Fibroblast of skin of right biceps (primary cell): ENCODE measurements at regions not wholly inside any gene's neighbourhood (a gene's known extent, or its start where the extent isn't known, plus 50 kb on each side); places are given as distances from the start of the nearest gene placed in this dataset.
"Not testable (repeated sequence)": the region's sequence is repeated elsewhere in the genome, so short reads cannot be mapped to it uniquely, and the experiment has no call there.

Experiments used
- DNase-seq: peaks from one replicate; pipeline ENCODE4 v3.0.0-alpha.2; 2013

- no peak for DNase-seq
Observed at GRCh38 chr11:110347660-110348059, 51.2 kb upstream of the RDX start.

DNA sequence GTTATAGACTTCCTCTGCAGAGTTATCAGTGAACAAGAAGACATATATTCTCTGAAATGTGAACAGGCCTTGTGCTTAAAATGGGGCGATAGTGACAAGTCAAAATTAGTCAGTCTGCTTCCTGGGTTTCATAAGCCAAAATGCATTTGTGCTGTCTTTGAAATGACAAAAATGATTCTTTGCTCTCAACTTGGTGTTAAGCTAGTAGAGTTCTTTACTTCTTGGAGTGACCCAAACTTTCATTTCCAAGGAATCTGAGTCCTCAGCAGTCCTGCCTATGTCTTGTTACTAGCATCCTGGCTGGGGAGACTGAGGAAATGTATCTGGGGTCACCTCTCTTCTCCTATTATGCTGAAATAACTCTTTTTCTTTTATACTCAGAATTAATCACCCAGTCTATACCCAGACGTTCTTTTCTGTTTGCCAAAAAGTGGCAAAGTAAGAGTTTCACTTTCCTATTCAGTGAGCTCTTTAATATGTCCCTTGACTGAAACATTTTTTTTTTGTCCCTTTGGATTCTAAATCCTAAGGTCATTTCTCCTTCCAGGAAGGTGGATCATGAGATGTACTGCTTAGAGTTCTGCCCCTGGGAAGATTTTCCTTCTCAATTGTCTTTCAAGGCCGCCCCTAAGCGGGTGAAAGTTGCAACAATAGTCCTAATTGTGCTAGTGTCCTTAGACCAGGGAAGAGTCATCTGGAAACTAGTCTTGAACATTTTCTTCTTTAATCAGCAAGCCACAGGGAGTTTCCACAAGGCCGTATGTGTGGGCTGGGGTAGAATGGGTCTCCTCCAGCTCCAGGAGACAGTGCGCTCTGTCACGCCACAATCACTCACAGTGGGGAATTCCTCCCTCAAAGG, 53.0 kb upstream of the RDX start:
- no peak for DNase-seq

DNA sequence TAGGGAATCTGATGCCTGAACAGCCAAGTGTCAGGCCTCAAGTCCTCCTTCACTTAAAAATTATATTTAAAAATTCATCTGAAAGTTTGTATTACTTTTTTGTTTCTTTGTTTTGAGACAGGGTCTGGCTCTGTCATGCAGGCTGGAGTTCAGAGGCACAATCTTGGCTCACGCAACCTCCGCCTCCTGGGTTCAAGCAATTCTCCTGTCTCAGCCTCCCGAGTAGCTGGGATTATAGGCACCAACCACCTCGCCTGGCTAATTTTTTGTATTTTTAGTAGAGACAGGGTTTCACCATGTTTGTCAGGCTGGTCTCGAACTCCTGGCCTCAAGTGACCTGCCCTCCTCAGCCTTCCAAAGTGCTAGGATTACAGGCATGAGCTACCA, 53.6 kb upstream of the RDX start:
- DNase-seq, result not testable (repeated sequence)

- no peak for DNase-seq
Observed at GRCh38 chr11:110355011-110355744, 58.8 kb upstream of the RDX start.

GRCh38 chr11:110356762-110357671, 60.6 kb upstream of the RDX start:
- DNase-seq, result peak; percentile 51

- DNase-seq, result no peak
Observed at GRCh38 chr11:110358336-110358735, 61.9 kb upstream of the RDX start.

DNA sequence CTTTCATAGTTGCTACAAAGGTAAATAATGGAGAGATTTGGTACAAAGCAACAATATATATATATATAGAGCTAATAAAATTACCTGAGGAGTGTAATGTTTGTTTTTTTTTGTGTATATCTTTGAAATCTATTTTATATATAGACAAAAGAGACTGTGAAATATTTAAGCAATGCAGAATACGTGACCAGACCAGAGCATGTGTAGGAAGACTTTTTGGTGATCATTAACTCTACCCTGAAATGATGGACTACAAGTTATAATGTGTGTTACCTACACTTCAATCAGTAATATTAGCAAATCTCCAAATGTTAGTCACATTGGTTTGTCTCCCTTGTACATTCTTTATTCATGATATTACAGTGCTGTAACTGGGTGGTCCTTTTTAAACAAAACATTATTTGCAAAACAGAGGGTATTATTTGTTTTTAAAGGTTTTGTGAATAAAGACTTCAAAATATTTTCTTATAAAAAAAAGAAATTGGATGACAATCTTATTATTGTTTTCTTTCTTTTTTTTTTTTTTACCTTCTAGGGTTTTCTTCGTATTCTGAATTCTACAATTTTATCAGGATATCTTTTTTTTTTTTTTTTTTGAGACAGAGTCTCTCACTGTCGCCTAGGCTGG, 64.5 kb upstream of the RDX start:
- not testable (repeated sequence) for DNase-seq

- DNase-seq, result no peak
Observed at GRCh38 chr11:110362971-110363509, 66.6 kb upstream of the RDX start.

DNA sequence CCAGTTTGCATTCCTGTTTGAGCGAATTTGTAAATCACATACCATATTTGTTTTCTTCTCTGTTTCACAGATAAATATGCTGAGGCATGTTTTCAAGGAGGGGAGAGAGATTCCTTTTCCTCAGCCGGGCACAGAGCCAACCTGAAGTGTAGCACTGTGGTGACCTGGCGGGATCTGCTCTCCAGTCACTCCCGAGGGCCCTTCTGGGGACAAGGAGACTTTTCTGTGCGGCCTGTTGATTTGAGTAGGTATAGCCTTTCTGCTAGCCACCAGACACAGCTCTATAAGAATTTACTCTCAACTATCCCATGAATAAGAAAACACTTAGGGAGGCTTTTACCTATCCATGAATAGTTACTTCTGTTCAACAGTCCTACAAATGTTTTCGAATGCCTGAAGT, 63.5 kb upstream of the FDX1 start:
- peak; percentile 35 for DNase-seq

- no peak for DNase-seq
Observed at GRCh38 chr11:110367571-110367970, 62.2 kb upstream of the FDX1 start.

GRCh38 chr11:110371084-110371483, 58.7 kb upstream of the FDX1 start:
- DNase-seq, result no peak

- peak; percentile 17 for DNase-seq
Observed at GRCh38 chr11:110373051-110373702, 56.6 kb upstream of the FDX1 start.

- DNase-seq, result no peak
Observed at GRCh38 chr11:110374921-110375320, 54.8 kb upstream of the FDX1 start.

- no peak for DNase-seq
Observed at GRCh38 chr11:110375351-110375750, 54.4 kb upstream of the FDX1 start.

DNA sequence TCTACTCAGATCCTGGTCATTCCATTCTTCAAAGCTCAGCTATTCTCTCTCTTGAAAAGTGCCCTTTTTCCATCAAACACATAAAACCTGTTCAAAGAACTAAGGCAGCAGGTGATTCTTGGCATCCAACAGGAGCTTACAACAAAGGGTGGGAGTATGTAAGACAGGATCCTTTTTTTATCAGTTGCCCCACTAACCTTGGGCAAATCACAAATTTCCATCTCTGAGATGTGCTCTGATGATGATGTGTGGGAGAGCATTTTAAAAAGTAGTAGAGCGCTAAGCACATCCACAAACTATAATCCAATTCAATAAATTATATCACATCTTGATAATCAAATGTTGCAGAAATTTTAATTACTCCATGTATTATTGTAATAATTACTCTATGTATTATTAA, 53.7 kb upstream of the FDX1 start:
- no peak for DNase-seq

DNA sequence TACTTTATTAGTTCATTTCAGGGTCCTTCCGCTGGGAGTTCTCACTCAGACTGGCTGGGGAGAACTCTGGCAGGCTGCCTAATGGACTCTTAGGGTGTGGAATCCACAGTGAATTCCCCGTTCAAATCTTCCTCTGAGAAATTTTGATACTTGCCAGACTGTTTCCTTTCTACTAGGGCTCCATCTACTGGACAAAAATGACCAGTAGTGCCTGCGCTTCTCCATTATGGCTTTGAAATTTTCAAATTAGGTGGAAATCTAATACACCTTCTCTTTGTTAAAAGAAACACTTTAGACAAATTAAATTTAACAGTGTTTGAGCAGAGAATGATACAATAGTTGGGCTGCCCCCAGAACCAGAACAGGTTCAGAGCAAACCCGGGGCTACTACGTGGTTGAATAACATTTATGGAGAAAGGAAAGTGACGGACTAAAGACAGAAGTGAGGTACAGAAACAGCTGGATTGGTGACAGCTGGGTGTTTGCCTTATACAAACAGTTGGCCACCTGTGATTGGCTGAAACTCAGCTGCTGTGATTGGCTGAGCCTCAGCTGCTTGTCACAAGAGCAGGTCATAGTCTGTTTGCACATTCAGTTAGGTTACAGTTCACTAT, 52.9 kb upstream of the FDX1 start:
- peak; percentile 88 for DNase-seq

DNA sequence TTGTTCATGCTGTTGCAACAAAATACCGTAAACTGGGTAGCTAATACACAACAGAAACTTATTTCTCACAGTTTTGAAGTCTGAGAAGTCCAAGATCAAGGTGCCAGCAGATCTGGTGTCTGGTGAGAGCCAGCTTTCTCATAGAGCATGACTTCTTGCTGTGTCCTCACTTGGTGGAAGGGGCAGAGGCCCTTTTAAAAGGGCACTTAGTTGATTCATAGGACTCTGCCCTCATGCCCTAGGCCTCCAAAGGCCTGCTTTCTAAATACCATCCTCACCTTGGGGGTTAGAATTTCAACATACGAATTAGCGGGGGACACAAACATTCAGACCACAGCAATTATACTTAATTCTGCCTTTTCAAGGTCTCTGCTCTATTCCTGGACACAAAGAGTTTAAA, 52.3 kb upstream of the FDX1 start:
- no peak for DNase-seq

- no peak for DNase-seq
Observed at GRCh38 chr11:110379261-110379660, 50.5 kb upstream of the FDX1 start.

DNA sequence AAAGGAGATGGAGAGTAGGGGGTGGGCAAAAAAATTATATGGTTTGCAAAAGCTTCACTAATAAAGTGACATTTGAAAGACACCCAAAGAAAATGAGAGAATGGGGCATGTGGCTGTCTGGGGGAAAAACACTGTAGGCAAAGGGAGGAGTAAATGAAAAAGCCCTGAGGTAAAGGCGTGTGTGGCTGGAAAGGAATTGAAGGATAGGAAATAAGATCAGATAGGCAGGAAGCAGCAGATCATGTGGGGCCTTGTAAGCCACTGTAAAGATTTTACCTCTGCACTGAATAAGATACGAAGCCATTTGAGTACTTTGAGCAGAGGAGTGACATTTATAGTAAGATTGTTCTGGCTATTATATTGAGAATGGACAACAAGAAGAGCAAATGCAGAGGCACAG, 49.8 kb upstream of the FDX1 start:
- no peak for DNase-seq
